H1 (cell line): ENCODE measurements at regions not wholly inside any gene's neighbourhood (a gene's known extent, or its start where the extent isn't known, plus 50 kb on each side); places are given as distances from the start of the nearest gene placed in this dataset.
"Not testable (repeated sequence)": the region's sequence is repeated elsewhere in the genome, so short reads cannot be mapped to it uniquely, and the experiment has no call there.

ENCODE experiments used
- CTCF ChIA-PET: fragments of 300-600 bp; sonication (Branson Sonifier 250); formaldehyde crosslinking; loops from one replicate; lab custom pipeline; 2021; ENCODE audit not compliant: partially characterized antibody; lab: Charles Lee
- POLR2A ChIA-PET: fragments of 300-600 bp; sonication (Branson Sonifier 250); formaldehyde crosslinking; loops from one replicate; lab custom pipeline; 2021; ENCODE audit warnings: inconsistent platforms; ENCODE audit not compliant: partially characterized antibody; lab: Charles Lee
- DNase-seq, 2 experiments: peaks; one replicate each; pipeline versions ENCODE4 v3.0.0 to v3.0.0-alpha.2; 2010 to 2022; ENCODE audit warnings: low spot score in 2 of 2, low read depth in 1 of 2, mixed read lengths in 1 of 2
- FAIRE-seq: peaks from 2 replicates; lab custom pipeline; 2011; peaks lifted over from hg19 to GRCh38; lab: Jason Lieb, UNC
- H2AFZ ChIP-seq: 2 replicates; pipeline ENCODE4 v1.8.1; 2012; ENCODE audit warnings: low read length, inconsistent platforms
- H2AK5ac ChIP-seq: 2 replicates; pipeline ENCODE4 v1.6.1; 2013; ENCODE audit warnings: low read depth, low read length
- H2BK120ac ChIP-seq: replicated peaks from 2 replicates; pipeline ENCODE3; 2013; ENCODE audit warnings: low read depth, low read length, inconsistent platforms
- H2BK12ac ChIP-seq: 2 replicates; pipeline ENCODE4 v1.6.1; 2013; ENCODE audit warnings: low read depth, low read length
- H2BK15ac ChIP-seq: 2 replicates; pipeline ENCODE4 v1.6.1; 2013; ENCODE audit warnings: low read length
- H2BK20ac ChIP-seq: 2 replicates; pipeline ENCODE4 v1.6.1; 2013; ENCODE audit warnings: low read length
- H2BK5ac ChIP-seq: 2 replicates; pipeline ENCODE4 v1.6.1; 2013; ENCODE audit warnings: low read depth, low read length
- H3K14ac ChIP-seq: 2 replicates; pipeline ENCODE4 v1.6.1; 2013; ENCODE audit warnings: inconsistent platforms; ENCODE audit not compliant: insufficient read length
- H3K18ac ChIP-seq: 2 replicates; pipeline ENCODE4 v1.6.1; 2013; ENCODE audit warnings: low read length; ENCODE audit errors: extremely low read depth
- H3K23ac ChIP-seq: 2 replicates; pipeline ENCODE4 v1.6.1; 2013; ENCODE audit warnings: inconsistent platforms; ENCODE audit not compliant: insufficient read length
- H3K23me2 ChIP-seq: 2 replicates; pipeline ENCODE4 v1.6.1; 2013; ENCODE audit warnings: low read depth, low read length
- H3K27ac ChIP-seq: 2 replicates; pipeline ENCODE4 v1.6.1; 2011; ENCODE audit warnings: low read depth, low read length, inconsistent platforms
- H3K27me3 ChIP-seq, 4 experiments: replicated peaks in 1 of 4; 1 replicate in 1 of 4; 2 replicates in 3 of 4; pipeline versions ENCODE4 v1.6.1 to v1.8.1; 2011 to 2013; ENCODE audit warnings: low read length in 3 of 4, mild to moderate bottlenecking in 3 of 4, inconsistent platforms in 2 of 4, mixed read lengths in 2 of 4, moderate library complexity in 1 of 4; ENCODE audit not compliant: control insufficient read depth in 3 of 4, insufficient read depth in 3 of 4; ENCODE audit errors: extremely low read depth in 1 of 4
- H3K36me3 ChIP-seq, 4 experiments: 2 replicates each; pipeline versions ENCODE4 v1.6.1 to v1.8.1; 2011 to 2013; ENCODE audit warnings: mild to moderate bottlenecking in 4 of 4, low read length in 3 of 4, moderate library complexity in 2 of 4, control low read depth in 1 of 4, inconsistent platforms in 1 of 4; ENCODE audit not compliant: insufficient read depth in 4 of 4, control insufficient read depth in 2 of 4
- H3K4ac ChIP-seq: replicated peaks from 2 replicates; pipeline ENCODE3; 2013; ENCODE audit warnings: low read length, low read depth, mixed read lengths, inconsistent platforms; ENCODE audit not compliant: insufficient read length
- H3K4me1 ChIP-seq, 4 experiments: replicated peaks in 1 of 4; 1 replicate in 1 of 4; 2 replicates in 3 of 4; pipeline versions ENCODE4 v1.6.1 to v1.8.1; 2011 to 2013; ENCODE audit warnings: low read length in 3 of 4, inconsistent platforms in 2 of 4, mixed read lengths in 1 of 4; ENCODE audit not compliant: insufficient read depth in 4 of 4, control insufficient read depth in 3 of 4
- H3K4me2 ChIP-seq, 2 experiments: 2 replicates each; pipeline versions ENCODE4 v1.6.1 to v1.8.1; 2011 to 2013; ENCODE audit warnings: low read depth in 2 of 2, low read length in 2 of 2, control low read depth in 1 of 2, inconsistent platforms in 1 of 2, mild to moderate bottlenecking in 1 of 2; ENCODE audit not compliant: insufficient read depth in 1 of 2
- H3K4me3 ChIP-seq, 4 experiments: fragments of 200-600, 300-600 bp in 1 of 4; sonication (generic), shearing (Covaris generic), sonication (Bioruptor Twin) in 1 of 4; 2 replicates each; pipeline versions ENCODE4 v1.5.1 to v1.8.1; 2011 to 2016; ENCODE audit warnings: low read length in 4 of 4, low read depth in 3 of 4, control low read depth in 2 of 4, inconsistent platforms in 2 of 4, mild to moderate bottlenecking in 2 of 4, mixed read lengths in 1 of 4, moderate library complexity in 1 of 4; ENCODE audit not compliant: insufficient read depth in 2 of 4; ENCODE audit errors: extremely low read depth in 1 of 4
- H3K56ac ChIP-seq: replicated peaks from 2 replicates; pipeline ENCODE3; 2013; ENCODE audit warnings: low read depth, mild to moderate bottlenecking, mixed read lengths, low read length, inconsistent platforms; ENCODE audit not compliant: insufficient read length
- H3K79me1 ChIP-seq: 2 replicates; pipeline ENCODE4 v1.6.1; 2013; ENCODE audit warnings: low read depth, low read length, control low read depth
- H3K79me2 ChIP-seq, 2 experiments: 2 replicates each; pipeline versions ENCODE4 v1.6.1 to v1.8.1; 2012 to 2013; ENCODE audit warnings: low read length in 2 of 2, mild to moderate bottlenecking in 2 of 2, inconsistent platforms in 1 of 2; ENCODE audit not compliant: insufficient read depth in 2 of 2, control insufficient read depth in 1 of 2
- H3K9ac ChIP-seq, 4 experiments: replicated peaks in 1 of 4; 1 replicate in 1 of 4; 2 replicates in 3 of 4; pipeline versions ENCODE4 v1.6.1 to v1.8.1; 2011 to 2013; ENCODE audit warnings: low read depth in 3 of 4, low read length in 3 of 4, control low read depth in 2 of 4, mild to moderate bottlenecking in 2 of 4, moderate library complexity in 2 of 4, inconsistent platforms in 1 of 4; ENCODE audit errors: extremely low read depth in 1 of 4
- H3K9me3 ChIP-seq, 2 experiments: 2 replicates each; pipeline versions ENCODE4 v1.6.1 to v1.8.1; 2012 to 2013; ENCODE audit warnings: mild to moderate bottlenecking in 2 of 2, moderate library complexity in 2 of 2, control low read depth in 1 of 2, inconsistent platforms in 1 of 2, low read depth in 1 of 2, low read length in 1 of 2, mixed read lengths in 1 of 2; ENCODE audit not compliant: insufficient read depth in 2 of 2
- H4K20me1 ChIP-seq, 2 experiments: replicated peaks in 1 of 2; 2 replicates each; pipeline versions ENCODE3 to v1.8.1; 2011 to 2013; ENCODE audit warnings: inconsistent platforms in 2 of 2, low read length in 2 of 2, mild to moderate bottlenecking in 1 of 2; ENCODE audit not compliant: insufficient read depth in 2 of 2, control insufficient read depth in 1 of 2
- H4K5ac ChIP-seq: 2 replicates; pipeline ENCODE4 v1.6.1; 2013; ENCODE audit warnings: low read length, low read depth, mixed read lengths, inconsistent platforms; ENCODE audit not compliant: insufficient read length
- H4K8ac ChIP-seq: 2 replicates; pipeline ENCODE4 v1.8.0; 2013; ENCODE audit warnings: mild to moderate bottlenecking, moderate library complexity, low read length, inconsistent platforms; ENCODE audit not compliant: insufficient read depth; ENCODE audit errors: extremely low read depth
- H4K91ac ChIP-seq: replicated peaks from 2 replicates; pipeline ENCODE3; 2013; ENCODE audit warnings: low read length, mixed read lengths, inconsistent platforms; ENCODE audit not compliant: insufficient read length
- WGBS, 2 experiments: shearing (Covaris generic) in 1 of 2; methylation state at CpG; one replicate each; pipeline versions ENCODE4 v1.1.6 to v1.1.7; 2013 to 2015; ENCODE audit warnings: low lambda C conversion rate in 2 of 2, mixed read lengths in 2 of 2, inconsistent platforms in 1 of 2, low coverage in 1 of 2, missing lambda C conversion rate in 1 of 2; ENCODE audit not compliant: insufficient replicate concordance in 2 of 2, insufficient coverage in 1 of 2, insufficient read length in 1 of 2; ENCODE audit errors: extremely low coverage in 1 of 2, missing lambda C conversion rate in 1 of 2; 5-methylcytosine and 5-hydroxymethylcytosine counted together

GRCh38 chr2:140073763-140074162 is 1293.6 kb upstream of the NXPH2 start:
- H3K23me2 ChIP-seq, H2BK20ac ChIP-seq, H4K5ac ChIP-seq, H2BK5ac ChIP-seq, H3K9me3 ChIP-seq, H2BK12ac ChIP-seq, H3K23ac ChIP-seq, H4K20me1 ChIP-seq, FAIRE-seq, H3K36me3 ChIP-seq, H3K27me3 ChIP-seq, H2BK15ac ChIP-seq, H3K4me2 ChIP-seq, DNase-seq, H3K4me1 ChIP-seq, H3K9ac ChIP-seq, H3K18ac ChIP-seq, H2AK5ac ChIP-seq, H3K27ac ChIP-seq, CTCF ChIA-PET, H3K4me3 ChIP-seq, H4K8ac ChIP-seq, H4K91ac ChIP-seq, H3K79me1 ChIP-seq, H3K56ac ChIP-seq, H2AFZ ChIP-seq, H3K14ac ChIP-seq, H3K79me2 ChIP-seq, H2BK120ac ChIP-seq, POLR2A ChIA-PET, H3K4ac ChIP-seq: not testable (repeated sequence)
- 100% methylated on average over 1 of the region's 30 CpGs; no CpG with 5 or more reads in 1 of the 2 experiments for WGBS, 2 experiments
